SK-N-SH treated with all-trans-retinoic acid at 6 μM for 48 hours (cell line): ENCODE measurements at regions not wholly inside any gene's neighbourhood (a gene's known extent, or its start where the extent isn't known, plus 50 kb on each side); places are given as distances from the start of the nearest gene placed in this dataset.

Experiments
- GLIS3 ChIP-seq: fragments of 250-450 bp; sonication (Bioruptor Pico); IDR thresholded peaks from 2 replicates; pipeline ENCODE4 v1.5.0; 2020; ENCODE audit warnings: mild to moderate bottlenecking, moderate library complexity
- PATZ1 ChIP-seq: fragments of 250-450 bp; sonication (Bioruptor Pico); IDR thresholded peaks from 2 replicates; pipeline ENCODE4 v1.8.0; 2020; ENCODE audit warnings: mild to moderate bottlenecking, moderate library complexity, borderline replicate concordance
- RARB ChIP-seq: fragments of 250-450 bp; sonication (Bioruptor Pico); IDR thresholded peaks from 2 replicates; pipeline ENCODE4 v1.8.0; 2021; ENCODE audit warnings: mild to moderate bottlenecking, moderate library complexity
- TSHZ2 ChIP-seq: fragments of 250-450 bp; sonication (Bioruptor Pico); IDR thresholded peaks from 2 replicates; pipeline ENCODE4 v1.5.0; 2020; ENCODE audit warnings: mild to moderate bottlenecking, moderate library complexity

GRCh38 chr10:28883741-28884423 is 206.6 kb downstream of the BAMBI start:
- no peak for TF ChIP-seq RARB (CRISPR knock-in tag)
- no peak for TF ChIP-seq GLIS3 (CRISPR knock-in tag)
- TF ChIP-seq PATZ1 (CRISPR knock-in tag), result no peak
- no peak for TF ChIP-seq TSHZ2 (CRISPR knock-in tag)
